GM12875 (cell line): ENCODE measurements at regions not wholly inside any gene's neighbourhood (a gene's known extent, or its start where the extent isn't known, plus 50 kb on each side); places are given as distances from the start of the nearest gene placed in this dataset.
"Not testable (repeated sequence)": the region's sequence is repeated elsewhere in the genome, so short reads cannot be mapped to it uniquely, and the experiment has no call there.

ENCODE experiments used
- H3K4me3 ChIP-seq: one replicate; pipeline ENCODE4 v1.5.1; 2011; ENCODE audit warnings: low read depth, low read length, control low read depth
- CTCF ChIP-seq: IDR thresholded peaks from 2 replicates; pipeline ENCODE4 v1.5.1; 2011; ENCODE audit warnings: low read depth, mild to moderate bottlenecking, control low read depth, inconsistent platforms, low read length, moderate library complexity, borderline replicate concordance; ENCODE audit not compliant: insufficient read depth

- TF ChIP-seq CTCF: no peak
- H3K4me3 ChIP-seq: no peak overlapping the region
Observed at GRCh38 chr7:115191526-115191925, 269.6 kb downstream of the MDFIC start.

- H3K4me3 ChIP-seq: no peak overlapping the region
- no peak for TF ChIP-seq CTCF
Observed at GRCh38 chr7:115183431-115184057, 261.6 kb downstream of the MDFIC start.

- no peak overlapping the region for H3K4me3 ChIP-seq
- no peak for TF ChIP-seq CTCF
Observed at GRCh38 chr7:115178835-115179234, 256.9 kb downstream of the MDFIC start.

GRCh38 chr7:115177823-115178222 is 255.9 kb downstream of the MDFIC start:
- no peak overlapping the region for H3K4me3 ChIP-seq
- no peak for TF ChIP-seq CTCF

GRCh38 chr7:115177103-115177502 is 255.2 kb downstream of the MDFIC start:
- TF ChIP-seq CTCF: no peak
- no peak overlapping the region for H3K4me3 ChIP-seq

GRCh38 chr7:115172397-115172796 is 250.5 kb downstream of the MDFIC start:
- not testable (repeated sequence) for H3K4me3 ChIP-seq

GRCh38 chr7:115153769-115154477 is 232.0 kb downstream of the MDFIC start:
- no peak overlapping the region for H3K4me3 ChIP-seq
- TF ChIP-seq CTCF: no peak

GRCh38 chr7:115153176-115153575 is 231.3 kb downstream of the MDFIC start:
- no peak overlapping the region for H3K4me3 ChIP-seq
- TF ChIP-seq CTCF: no peak
